ENCODE measurements at regions not wholly inside any gene's neighbourhood (a gene's known extent, or its start where the extent isn't known, plus 50 kb on each side); places are given as distances from the start of the nearest gene placed in this dataset.

DNA sequence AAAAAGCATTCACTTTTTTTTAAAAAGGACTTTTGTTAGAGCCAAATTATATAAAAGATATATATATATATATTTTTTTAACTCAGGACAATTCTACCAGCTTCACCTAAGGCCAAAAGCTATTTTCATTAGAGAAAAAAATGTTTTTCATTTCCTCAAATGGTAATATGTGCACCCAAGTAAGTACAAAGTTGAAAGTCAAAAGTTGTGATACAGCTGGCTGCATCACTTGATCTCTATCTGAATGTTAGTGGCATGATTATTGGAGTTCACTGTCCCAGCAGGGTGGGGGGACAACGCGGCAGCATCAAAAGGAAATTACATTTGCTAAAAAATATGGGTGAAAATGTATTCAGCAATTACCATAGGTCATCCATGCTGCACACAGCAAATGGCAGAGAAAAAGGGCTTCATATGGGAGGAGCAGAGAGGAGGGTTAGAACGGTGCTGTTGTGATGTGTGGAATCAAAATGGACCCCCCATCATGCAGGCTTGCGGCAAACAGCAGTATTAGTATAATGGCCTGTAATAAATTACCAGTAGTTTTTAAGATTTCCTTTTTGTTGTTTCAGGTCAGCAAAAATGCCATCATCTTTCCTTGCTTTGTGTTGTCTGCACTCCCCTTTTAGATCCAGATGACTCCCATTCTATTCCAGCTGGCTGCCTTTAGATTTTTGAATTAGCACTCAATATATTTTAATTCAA lies 253.7 kb downstream of the MAT2B start:
- no peak for DNase-seq
- no peaks in the 10 kb centered on the region for H3K27me3 ChIP-seq (ENCODE audit: control insufficient read depth, insufficient read depth, low read length)
- no peak overlapping the region for H3K4me3 ChIP-seq (ENCODE audit: insufficient read depth, low read depth, low read length)
- no peaks in the 10 kb centered on the region for H3K36me3 ChIP-seq (replicated peaks; ENCODE audit: control insufficient read depth, insufficient read depth, low read length)

DNA sequence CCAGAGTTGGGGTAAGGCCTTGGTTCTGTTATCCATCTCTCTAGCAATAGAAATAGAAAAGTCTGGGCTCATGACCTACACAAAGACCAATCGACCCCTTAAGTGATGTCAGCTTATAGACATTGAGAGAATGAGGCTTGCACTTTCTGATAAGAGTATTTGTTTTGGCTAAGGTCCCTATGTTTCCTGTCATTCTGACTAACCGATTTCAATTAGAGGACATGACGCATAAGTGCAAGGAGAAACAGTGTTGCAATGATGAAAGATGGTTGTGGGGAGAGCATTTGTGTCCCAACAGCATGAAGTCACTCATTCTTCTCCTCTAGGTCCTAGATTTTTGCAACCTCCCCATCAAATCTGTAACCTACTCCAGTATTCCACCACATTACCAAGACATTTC lies 255.1 kb downstream of the MAT2B start:
- DNase-seq = no peak
- H3K4me3 ChIP-seq (ENCODE audit: insufficient read depth, low read depth, low read length) = no peak overlapping the region
- no peaks in the 10 kb centered on the region for H3K27me3 ChIP-seq (ENCODE audit: control insufficient read depth, insufficient read depth, low read length)
- H3K36me3 ChIP-seq (replicated peaks; ENCODE audit: control insufficient read depth, insufficient read depth, low read length) = no peaks in the 10 kb centered on the region

DNA sequence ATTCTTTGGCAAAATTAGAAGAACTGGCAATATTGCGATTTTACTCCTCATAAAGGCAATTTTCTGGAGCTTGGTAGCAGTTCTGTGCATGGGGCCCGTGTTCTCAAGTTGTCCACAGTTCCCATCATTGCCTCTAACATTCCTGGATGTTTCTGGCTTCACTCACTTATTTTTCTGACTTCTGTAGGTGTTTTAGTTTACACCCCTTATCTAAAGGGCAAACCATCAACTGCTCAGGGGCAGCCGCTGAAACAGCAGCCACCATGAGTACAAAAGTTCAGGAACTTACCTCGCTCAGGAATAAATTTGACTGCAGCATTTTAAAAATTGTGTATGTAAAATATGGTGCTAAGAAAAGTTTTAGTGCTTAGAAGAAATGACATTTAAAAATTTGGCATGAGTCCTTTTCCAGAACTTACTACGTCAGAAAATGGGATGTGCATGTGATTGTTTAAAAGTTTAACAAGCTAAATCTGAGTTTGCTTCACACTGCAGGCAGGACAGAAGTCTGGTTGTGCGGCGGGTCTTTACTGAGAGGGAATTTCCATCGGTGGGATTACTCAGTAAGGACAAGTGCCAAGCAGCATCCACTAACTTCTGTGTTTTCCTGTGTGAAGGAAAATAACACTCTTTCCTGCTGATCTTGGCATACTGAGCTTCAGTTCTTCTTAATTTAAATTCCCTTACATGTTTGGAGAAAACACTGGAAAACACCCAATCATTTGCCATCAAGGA lies 261.7 kb downstream of the MAT2B start:
- H3K4me3 ChIP-seq (ENCODE audit: insufficient read depth, low read depth, low read length) = no peak overlapping the region
- no peak for DNase-seq
- H3K36me3 ChIP-seq (replicated peaks; ENCODE audit: control insufficient read depth, insufficient read depth, low read length) = no peaks in the 10 kb centered on the region
- no peaks in the 10 kb centered on the region; the same call in 1 of the 2 replicates for H3K27me3 ChIP-seq (ENCODE audit: control insufficient read depth, insufficient read depth, low read length)

- H3K36me3 ChIP-seq (replicated peaks; ENCODE audit: control insufficient read depth, insufficient read depth, low read length) = no peaks in the 10 kb centered on the region
- H3K27me3 ChIP-seq (ENCODE audit: control insufficient read depth, insufficient read depth, low read length) = no peaks in the 10 kb centered on the region; the same call in 1 of the 2 replicates
- no peak overlapping the region for H3K4me3 ChIP-seq (ENCODE audit: insufficient read depth, low read depth, low read length)
- no peak for DNase-seq
Observed at GRCh38 chr5:163770625-163771024, 265.2 kb downstream of the MAT2B start.

GRCh38 chr5:163772241-163772640 lies 266.8 kb downstream of the MAT2B start:
- no peaks in the 10 kb centered on the region for H3K36me3 ChIP-seq (replicated peaks; ENCODE audit: control insufficient read depth, insufficient read depth, low read length)
- no peaks in the 10 kb centered on the region; the same call in 1 of the 2 replicates for H3K27me3 ChIP-seq (ENCODE audit: control insufficient read depth, insufficient read depth, low read length)
- no peak overlapping the region for H3K4me3 ChIP-seq (ENCODE audit: insufficient read depth, low read depth, low read length)
- no peak for DNase-seq

GRCh38 chr5:163772644-163773043 lies 267.2 kb downstream of the MAT2B start:
- DNase-seq = no peak
- Histone ChIP-seq H3K27me3 (ENCODE audit: control insufficient read depth, insufficient read depth, low read length) (no peaks in the 10 kb centered on the region; the same call in 1 of the 2 replicates), H3K36me3 (replicated peaks; ENCODE audit: control insufficient read depth, insufficient read depth, low read length) (no peaks in the 10 kb centered on the region), H3K4me3 (ENCODE audit: insufficient read depth, low read depth, low read length) (no peak overlapping the region)

DNA sequence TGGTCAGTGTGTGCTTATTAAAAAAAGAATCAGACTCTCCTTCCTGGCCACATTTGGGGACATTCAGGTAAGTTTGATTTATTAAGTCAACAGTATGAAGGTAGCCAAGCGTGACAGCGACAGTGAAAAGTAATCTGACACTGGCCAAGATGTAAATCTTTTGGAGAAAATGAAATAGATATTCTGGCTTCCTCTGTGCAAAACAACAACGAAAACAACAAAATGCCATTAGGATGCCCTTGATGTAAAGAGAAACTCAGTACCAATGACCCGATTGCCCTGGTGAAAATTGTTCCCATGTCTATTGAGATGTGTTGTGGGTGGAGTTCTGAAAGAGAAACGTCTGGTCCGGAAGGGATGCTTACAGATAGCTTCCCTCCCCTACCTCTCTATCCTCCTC lies 267.8 kb downstream of the MAT2B start:
- no peak for DNase-seq
- Histone ChIP-seq H3K36me3 (replicated peaks; ENCODE audit: control insufficient read depth, insufficient read depth, low read length) (no peaks in the 10 kb centered on the region), H3K27me3 (ENCODE audit: control insufficient read depth, insufficient read depth, low read length) (no peaks in the 10 kb centered on the region), H3K4me3 (ENCODE audit: insufficient read depth, low read depth, low read length) (no peak overlapping the region)

DNA sequence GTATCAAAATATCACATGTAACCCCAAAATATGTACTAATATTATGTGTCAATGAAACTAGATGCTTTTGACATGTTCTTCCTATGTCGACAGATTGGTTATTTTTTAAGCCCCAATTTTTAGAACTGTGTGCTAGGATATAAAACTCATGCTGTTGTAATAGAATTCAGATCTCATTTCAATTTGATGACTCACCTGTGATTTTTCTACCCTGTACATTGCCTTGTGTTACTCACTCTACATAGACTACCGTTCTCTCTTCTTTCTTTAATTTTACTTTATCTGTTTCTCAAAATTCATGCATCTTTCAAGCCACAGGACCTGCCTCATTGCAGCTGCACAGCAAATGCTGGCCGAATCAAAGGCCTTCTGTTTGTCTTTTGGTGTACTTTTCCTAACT lies 284.5 kb downstream of the MAT2B start:
- Histone ChIP-seq H3K4me3 (ENCODE audit: insufficient read depth, low read depth, low read length) (no peak overlapping the region), H3K36me3 (replicated peaks; ENCODE audit: control insufficient read depth, insufficient read depth, low read length) (no peaks in the 10 kb centered on the region), H3K27me3 (ENCODE audit: control insufficient read depth, insufficient read depth, low read length) (no peaks in the 10 kb centered on the region)
- DNase-seq = no peak

GRCh38 chr5:163790497-163790896 lies 285.1 kb downstream of the MAT2B start:
- no peaks in the 10 kb centered on the region for H3K36me3 ChIP-seq (replicated peaks; ENCODE audit: control insufficient read depth, insufficient read depth, low read length)
- H3K27me3 ChIP-seq (ENCODE audit: control insufficient read depth, insufficient read depth, low read length) = no peaks in the 10 kb centered on the region
- DNase-seq = no peak
- H3K4me3 ChIP-seq (ENCODE audit: insufficient read depth, low read depth, low read length) = no peak overlapping the region

GRCh38 chr5:163794993-163795392 lies 289.6 kb downstream of the MAT2B start:
- no peak for DNase-seq
- Histone ChIP-seq H3K36me3 (replicated peaks; ENCODE audit: control insufficient read depth, insufficient read depth, low read length) (no peaks in the 10 kb centered on the region), H3K27me3 (ENCODE audit: control insufficient read depth, insufficient read depth, low read length) (no peaks in the 10 kb centered on the region), H3K4me3 (ENCODE audit: insufficient read depth, low read depth, low read length) (no peak overlapping the region)

- no peaks in the 10 kb centered on the region for H3K36me3 ChIP-seq (replicated peaks; ENCODE audit: control insufficient read depth, insufficient read depth, low read length)
- no peak for DNase-seq
- no peak overlapping the region for H3K4me3 ChIP-seq (ENCODE audit: insufficient read depth, low read depth, low read length)
- no peaks in the 10 kb centered on the region for H3K27me3 ChIP-seq (ENCODE audit: control insufficient read depth, insufficient read depth, low read length)
Observed at GRCh38 chr5:163807781-163808180, 302.4 kb downstream of the MAT2B start.

DNA sequence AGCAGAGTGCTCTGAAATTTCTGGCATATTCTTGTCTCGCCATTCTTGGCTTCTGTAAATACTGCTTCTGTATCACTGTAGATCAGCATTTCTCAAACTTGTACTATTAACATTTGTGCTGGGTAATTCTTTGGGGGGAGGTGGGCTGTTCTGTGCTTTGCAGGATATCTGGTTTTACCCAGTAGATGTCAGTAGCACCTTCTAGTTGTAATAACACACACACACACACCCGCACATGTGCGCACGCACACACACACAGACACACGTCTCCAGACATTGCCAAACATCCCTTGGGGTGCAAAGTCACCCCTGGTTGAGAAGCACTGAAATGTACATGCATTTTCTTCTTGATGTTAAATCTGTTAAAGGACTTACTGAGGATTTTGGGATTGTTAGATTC lies 304.1 kb downstream of the MAT2B start:
- Histone ChIP-seq H3K36me3 (replicated peaks; ENCODE audit: control insufficient read depth, insufficient read depth, low read length) (no peaks in the 10 kb centered on the region), H3K4me3 (ENCODE audit: insufficient read depth, low read depth, low read length) (no peak overlapping the region), H3K27me3 (ENCODE audit: control insufficient read depth, insufficient read depth, low read length) (no peaks in the 10 kb centered on the region)
- no peak for DNase-seq

DNA sequence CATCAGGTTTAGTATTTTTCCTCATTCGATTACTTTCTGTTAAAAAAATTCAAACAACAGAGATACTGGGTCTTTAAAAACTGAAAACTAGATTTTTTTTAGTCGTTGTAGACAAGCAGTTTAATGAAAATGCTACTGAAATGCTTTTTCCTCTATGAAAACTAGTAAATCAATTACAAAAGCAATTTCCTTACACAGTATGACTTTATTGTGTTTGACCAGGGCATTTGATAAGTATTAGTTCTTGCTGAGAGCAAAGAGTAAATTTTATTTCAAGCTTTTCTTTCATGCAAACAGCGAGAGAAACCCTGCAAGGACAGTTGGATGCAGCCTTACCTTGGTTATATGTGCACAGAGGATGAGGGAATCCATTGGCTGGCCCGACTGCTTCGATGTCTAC lies 308.5 kb downstream of the MAT2B start:
- no peak for DNase-seq
- H3K4me3 ChIP-seq (ENCODE audit: insufficient read depth, low read depth, low read length) = no peak overlapping the region
- H3K27me3 ChIP-seq (ENCODE audit: control insufficient read depth, insufficient read depth, low read length) = no peaks in the 10 kb centered on the region
- H3K36me3 ChIP-seq (replicated peaks; ENCODE audit: control insufficient read depth, insufficient read depth, low read length) = no peaks in the 10 kb centered on the region

- Histone ChIP-seq H3K36me3 (replicated peaks; ENCODE audit: control insufficient read depth, insufficient read depth, low read length) (no peaks in the 10 kb centered on the region), H3K4me3 (ENCODE audit: insufficient read depth, low read depth, low read length) (no peak overlapping the region), H3K27me3 (ENCODE audit: control insufficient read depth, insufficient read depth, low read length) (no peaks in the 10 kb centered on the region)
- no peak for DNase-seq
Observed at GRCh38 chr5:163815240-163815791, 309.9 kb downstream of the MAT2B start.

- DNase-seq = no peak
- H3K27me3 ChIP-seq (ENCODE audit: control insufficient read depth, insufficient read depth, low read length) = no peaks in the 10 kb centered on the region
- no peaks in the 10 kb centered on the region for H3K36me3 ChIP-seq (replicated peaks; ENCODE audit: control insufficient read depth, insufficient read depth, low read length)
- no peak overlapping the region for H3K4me3 ChIP-seq (ENCODE audit: insufficient read depth, low read depth, low read length)
Observed at GRCh38 chr5:163821142-163821541, 315.7 kb downstream of the MAT2B start.
